A549 (cell line): ENCODE measurements at regions not wholly inside any gene's neighbourhood (a gene's known extent, or its start where the extent isn't known, plus 50 kb on each side); places are given as distances from the start of the nearest gene placed in this dataset.

ENCODE experiments used
- ATAC-seq, 2 experiments: fragments of 200-7000 bp in 1 of 2; fragments of >200 bp in 1 of 2; cut with Nextera tagmentation in 1 of 2; cut with Tn5 transposase in 1 of 2; 3 replicates each; pipeline versions ENCODE4 v1.8.0 to v1.9.1; 2018 to 2020; ENCODE audit warnings: mild to moderate bottlenecking in 1 of 2, moderate library complexity in 1 of 2
- CTCF ChIA-PET: fragments of 300-600 bp; sonication (Branson Sonifier 250); formaldehyde crosslinking; extraction: SDS; loops from one replicate; lab custom pipeline; 2021; ENCODE audit warnings: antibody characterized with exemption, inconsistent platforms; lab: Yijun Ruan, JAX
- POLR2A ChIA-PET: fragments of 350-600 bp; formaldehyde crosslinking; extraction: SDS; loops from one replicate; lab custom pipeline; 2021; ENCODE audit warnings: antibody characterized with exemption, inconsistent platforms; lab: Yijun Ruan, JAX
- DNase-seq, 2 experiments: peaks; one replicate each; pipeline versions ENCODE4 v3.0.0 to v3.0.0-alpha.2; 2011 to 2016; ENCODE audit warnings: low read depth in 1 of 2, low spot score in 1 of 2
- FAIRE-seq: peaks from 2 replicates; lab custom pipeline; 2011; peaks lifted over from hg19 to GRCh38; lab: Jason Lieb, UNC
- H3K27ac ChIP-seq, 2 experiments: fragments of >200 bp; sonication (Bioruptor Twin); formaldehyde crosslinking; 3 replicates each; pipeline ENCODE4 v1.5.1; 2016 to 2017
- H3K4me1 ChIP-seq: fragments of >200 bp; sonication (Bioruptor Twin); formaldehyde crosslinking; 3 replicates; pipeline ENCODE4 v1.6.1; 2016
- H3K4me2 ChIP-seq: fragments of >200 bp; sonication (Bioruptor Twin); formaldehyde crosslinking; 3 replicates; pipeline ENCODE4 v1.6.1; 2016
- H3K4me3 ChIP-seq: fragments of >200 bp; sonication (Bioruptor Twin); formaldehyde crosslinking; 3 replicates; pipeline ENCODE4 v1.5.1; 2016
- H3K9me3 ChIP-seq: fragments of >200 bp; sonication (Bioruptor Twin); formaldehyde crosslinking; 3 replicates; pipeline ENCODE4 v1.6.1; 2016
- BCL3 ChIP-seq: fragments of >200 bp; sonication (Bioruptor Twin); formaldehyde crosslinking; IDR thresholded peaks from 3 replicates; pipeline ENCODE4 v1.6.1; 2016
- CBX2 ChIP-seq: fragments of 200-600 bp; sonication (generic); IDR thresholded peaks from 2 replicates; pipeline ENCODE4 v1.6.1; 2016; ENCODE audit warnings: low read depth, mild to moderate bottlenecking, borderline replicate concordance
- CBX8 ChIP-seq: fragments of 200-600 bp; sonication (generic); IDR thresholded peaks from 2 replicates; pipeline ENCODE4 v1.6.1; 2016
- CEBPB ChIP-seq, 2 experiments: fragments of >200 bp in 1 of 2; sonication (Bioruptor Twin) in 1 of 2; formaldehyde crosslinking in 1 of 2; IDR thresholded peaks; 2 replicates each; pipeline ENCODE4 v1.6.1; 2012 to 2016
- EHF ChIP-seq: fragments of 250-450 bp; sonication (Bioruptor Pico); IDR thresholded peaks from 2 replicates; pipeline ENCODE4 v1.5.0; 2020; ENCODE audit warnings: mild to moderate bottlenecking
- FOSB ChIP-seq: fragments of 250-450 bp; sonication (Bioruptor Pico); IDR thresholded peaks from 2 replicates; pipeline ENCODE4 v1.5.0; 2020; ENCODE audit warnings: mild to moderate bottlenecking, moderate library complexity
- FOXS1 ChIP-seq: fragments of 250-450 bp; sonication (Bioruptor Pico); IDR thresholded peaks from 2 replicates; pipeline ENCODE4 v1.5.0; 2020; ENCODE audit warnings: mild to moderate bottlenecking, moderate library complexity
- HDAC2 ChIP-seq: fragments of 200-600 bp; sonication (generic); IDR thresholded peaks from 2 replicates; pipeline ENCODE4 v1.6.1; 2016
- HMGXB4 ChIP-seq: fragments of 250-450 bp; sonication (Bioruptor Pico); IDR thresholded peaks from 2 replicates; pipeline ENCODE4 v1.5.0; 2021; ENCODE audit warnings: mild to moderate bottlenecking, moderate library complexity, borderline replicate concordance
- HOXA7 ChIP-seq: fragments of 250-450 bp; sonication (Bioruptor Pico); IDR thresholded peaks from 2 replicates; pipeline ENCODE4 v1.5.0; 2020; ENCODE audit warnings: mild to moderate bottlenecking, moderate library complexity
- HOXB13 ChIP-seq: fragments of 250-450 bp; sonication (Bioruptor Pico); IDR thresholded peaks from 2 replicates; pipeline ENCODE4 v1.5.0; 2020; ENCODE audit warnings: low read depth, mild to moderate bottlenecking, moderate library complexity
- HOXB5 ChIP-seq: fragments of 250-450 bp; sonication (Bioruptor Pico); IDR thresholded peaks from 2 replicates; pipeline ENCODE4 v1.5.0; 2020; ENCODE audit warnings: mild to moderate bottlenecking, moderate library complexity
- JUN ChIP-seq, 2 experiments: fragments of >200 bp; sonication (Bioruptor Twin); formaldehyde crosslinking; IDR thresholded peaks; 2 replicates in 1 of 2; 3 replicates in 1 of 2; pipeline ENCODE4 v1.6.1; 2016 to 2017
- JUNB ChIP-seq: fragments of >200 bp; sonication (Bioruptor Twin); formaldehyde crosslinking; IDR thresholded peaks from 2 replicates; pipeline ENCODE4 v1.6.1; 2016
- MAFK ChIP-seq: fragments of 450-650 bp; IDR thresholded peaks from 2 replicates; pipeline ENCODE4 v1.6.1; 2014; ENCODE audit not compliant: partially characterized antibody
- MAZ ChIP-seq: fragments of 150-350 bp; IDR thresholded peaks from 2 replicates; pipeline ENCODE4 v1.6.1; 2014; ENCODE audit warnings: antibody characterized with exemption, low read depth, low read length, borderline replicate concordance
- NFE2L2 ChIP-seq: fragments of 150-350 bp; conservative IDR thresholded peaks from 2 replicates; pipeline ENCODE4 v1.6.1; 2014; ENCODE audit warnings: low read length
- NPAS2 ChIP-seq: fragments of 250-450 bp; sonication (Bioruptor Pico); IDR thresholded peaks from 2 replicates; pipeline ENCODE4 v1.8.0; 2022; ENCODE audit warnings: mild to moderate bottlenecking, moderate library complexity, borderline replicate concordance
- PHF8 ChIP-seq: fragments of 200-600 bp; sonication (generic); IDR thresholded peaks from 2 replicates; pipeline ENCODE4 v1.6.1; 2016; ENCODE audit warnings: low read depth, mild to moderate bottlenecking, antibody characterized with exemption, moderate library complexity, borderline replicate concordance
- POLR2AphosphoS2 ChIP-seq: conservative IDR thresholded peaks from 2 replicates; pipeline ENCODE4 v1.6.1; 2012; ENCODE audit warnings: low read length, improper control_type of control experiment, inconsistent platforms
- RAD21 ChIP-seq, 2 experiments: fragments of >200 bp in 1 of 2; sonication (Bioruptor Twin) in 1 of 2; formaldehyde crosslinking in 1 of 2; IDR thresholded peaks in 1 of 2; conservative IDR thresholded peaks in 1 of 2; 2 replicates in 1 of 2; 3 replicates in 1 of 2; pipeline ENCODE4 v1.6.1; 2012 to 2018; ENCODE audit warnings: inconsistent platforms in 1 of 2
- RARB ChIP-seq: fragments of 250-450 bp; sonication (Bioruptor Pico); IDR thresholded peaks from 2 replicates; pipeline ENCODE4 v1.8.0; 2021; ENCODE audit warnings: mild to moderate bottlenecking, moderate library complexity
- RFX5 ChIP-seq: fragments of 450-650 bp; IDR thresholded peaks from 2 replicates; pipeline ENCODE4 v1.7.1; 2014; ENCODE audit warnings: antibody characterized with exemption, mild to moderate bottlenecking, moderate library complexity
- RNF2 ChIP-seq: fragments of 200-600 bp; sonication (generic); IDR thresholded peaks from 2 replicates; pipeline ENCODE4 v1.6.1; 2016; ENCODE audit warnings: low read depth, mild to moderate bottlenecking, antibody characterized with exemption, moderate library complexity, borderline replicate concordance
- TFCP2L1 ChIP-seq: fragments of 250-450 bp; sonication (Bioruptor Pico); IDR thresholded peaks from 2 replicates; pipeline ENCODE4 v1.5.0; 2021; ENCODE audit warnings: mild to moderate bottlenecking
- TP53 ChIP-seq: fragments of 250-450 bp; sonication (Bioruptor Pico); IDR thresholded peaks from 2 replicates; pipeline ENCODE4 v1.5.0; 2021; ENCODE audit warnings: mild to moderate bottlenecking, moderate library complexity
- ZNF302 ChIP-seq: fragments of 250-450 bp; sonication (Bioruptor Pico); IDR thresholded peaks from 2 replicates; pipeline ENCODE4 v1.9.0; 2021; ENCODE audit warnings: inconsistent platforms, mild to moderate bottlenecking, moderate library complexity
- WGBS: methylation state at CpG from one replicate; pipeline ENCODE4 v1.1.6; 2017; ENCODE audit errors: missing lambda C conversion rate; 5-methylcytosine and 5-hydroxymethylcytosine counted together
- TF ChIP-seq, protein P1 (sequence below): IDR thresholded peaks from 2 replicates; pipeline ENCODE4 v1.6.1; 2012; ENCODE audit warnings: low read depth, borderline replicate concordance
- TF ChIP-seq, protein P2 (sequence below): IDR thresholded peaks from 2 replicates; pipeline ENCODE4 v1.6.1; 2012
- TF ChIP-seq, protein P3 (sequence below): IDR thresholded peaks from 2 replicates; pipeline ENCODE4 v1.6.1; 2012

- Histone ChIP-seq H3K9me3 (no peaks in the 10 kb centered on the region), H3K27ac (no peak overlapping the region), H3K4me1 (0 out of 3 replicates have a peak, but pooled peaks cover 3% of the 10 kb centered on the region), H3K4me3 (no peak overlapping the region)
- DNase-seq, result no peak
- ATAC-seq, result no peak
- CTCF ChIA-PET, result interaction anchor here (0.8 kb wide), 1 partner anchor 9 kb away, joined by 3 read pairs; no protein-coding TSS in a partner anchor
- no peak for FAIRE-seq
- TF ChIP-seq BCL3 (no peak), TFCP2L1 (CRISPR knock-in tag) (no peak), HOXA7 (no peak), TP53 (CRISPR knock-in tag) (no peak), PHF8 (no peak), NPAS2 (CRISPR knock-in tag) (no peak), NFE2L2 (no peak), RARB (no peak), JUN (IDR thresholded peaks at IDR 0.05) (no peak), RFX5 (no peak)
- TF ChIP-seq, protein P1, sequence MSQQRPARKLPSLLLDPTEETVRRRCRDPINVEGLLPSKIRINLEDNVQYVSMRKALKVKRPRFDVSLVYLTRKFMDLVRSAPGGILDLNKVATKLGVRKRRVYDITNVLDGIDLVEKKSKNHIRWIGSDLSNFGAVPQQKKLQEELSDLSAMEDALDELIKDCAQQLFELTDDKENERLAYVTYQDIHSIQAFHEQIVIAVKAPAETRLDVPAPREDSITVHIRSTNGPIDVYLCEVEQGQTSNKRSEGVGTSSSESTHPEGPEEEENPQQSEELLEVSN, result no peak
- TF ChIP-seq, all 56 proteins: peak for 0
- POLR2A ChIA-PET, result interaction anchor here (0.7 kb wide), 1 partner anchor 69 kb away, joined by 3 read pairs; no protein-coding TSS in a partner anchor
- 18% methylated on average over 4 of the region's 4 CpGs for WGBS
- H3K4me2 ChIP-seq, result no peak overlapping the region
These were observed 70.0 kb upstream of the SRSF6 start for GRCh38 chr20:43387737-43388136.

- no peak for FAIRE-seq
These were observed 70.8 kb upstream of the SRSF6 start for GRCh38 chr20:43386878-43387277.

GRCh38 chr20:43385914-43386313, 71.8 kb upstream of the SRSF6 start:
- H3K4me3 ChIP-seq, result no peak overlapping the region
- no peak overlapping the region for H3K4me2 ChIP-seq
- no peak for DNase-seq
- no peak for FAIRE-seq
- H3K27ac ChIP-seq, result no peak overlapping the region
- ChIA-PET CTCF (no interaction called here), POLR2A (no interaction called here)
- no peaks in the 10 kb centered on the region for H3K9me3 ChIP-seq
- 0 out of 3 replicates have a peak, but pooled peaks cover 3% of the 10 kb centered on the region for H3K4me1 ChIP-seq
- ATAC-seq, result no peak
- WGBS, result 48% methylated on average over 4 of the region's 4 CpGs
- TF ChIP-seq HOXA7 (no peak), FOXS1 (no peak), JUNB (no peak), MAFK (no peak), HMGXB4 (CRISPR knock-in tag) (no peak), BCL3 (no peak), TP53 (CRISPR knock-in tag) (no peak), HOXB13 (CRISPR knock-in tag) (no peak), FOSB (CRISPR knock-in tag) (no peak), CEBPB (IDR thresholded peaks at IDR 0.05) (no peak), ZNF302 (no peak), CBX8 (no peak), RNF2 (no peak)
- TF ChIP-seq, protein P2, sequence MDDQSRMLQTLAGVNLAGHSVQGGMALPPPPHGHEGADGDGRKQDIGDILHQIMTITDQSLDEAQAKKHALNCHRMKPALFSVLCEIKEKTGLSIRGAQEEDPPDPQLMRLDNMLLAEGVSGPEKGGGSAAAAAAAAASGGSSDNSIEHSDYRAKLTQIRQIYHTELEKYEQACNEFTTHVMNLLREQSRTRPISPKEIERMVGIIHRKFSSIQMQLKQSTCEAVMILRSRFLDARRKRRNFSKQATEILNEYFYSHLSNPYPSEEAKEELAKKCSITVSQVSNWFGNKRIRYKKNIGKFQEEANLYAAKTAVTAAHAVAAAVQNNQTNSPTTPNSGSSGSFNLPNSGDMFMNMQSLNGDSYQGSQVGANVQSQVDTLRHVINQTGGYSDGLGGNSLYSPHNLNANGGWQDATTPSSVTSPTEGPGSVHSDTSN, result no peak
- TF ChIP-seq, protein P3, sequence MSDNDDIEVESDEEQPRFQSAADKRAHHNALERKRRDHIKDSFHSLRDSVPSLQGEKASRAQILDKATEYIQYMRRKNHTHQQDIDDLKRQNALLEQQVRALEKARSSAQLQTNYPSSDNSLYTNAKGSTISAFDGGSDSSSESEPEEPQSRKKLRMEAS, result no peak

More at GRCh38 chr20:43386878-43387277, 70.8 kb upstream of the SRSF6 start:
- 0 out of 3 replicates have a peak, but pooled peaks cover 3% of the 10 kb centered on the region for H3K4me1 ChIP-seq
- H3K4me2 ChIP-seq, result no peak overlapping the region
- WGBS, result 26% methylated on average over 4 of the region's 4 CpGs
- POLR2A ChIA-PET, result no interaction called here
- no peak overlapping the region for H3K4me3 ChIP-seq
- no peak for ATAC-seq
- no peaks in the 10 kb centered on the region for H3K9me3 ChIP-seq
- no peak for TF ChIP-seq MAZ
- no peak for TF ChIP-seq EHF (CRISPR knock-in tag)
- no peak for TF ChIP-seq CBX2
- no peak for TF ChIP-seq RFX5
- no peak for TF ChIP-seq RAD21 (conservative IDR thresholded peaks at IDR 0.05 in 1 of 2, IDR thresholded peaks at IDR 0.05 in 1 of 2)
- no peak for TF ChIP-seq HOXB5
- TF ChIP-seq POLR2AphosphoS2, result no peak
- TF ChIP-seq BCL3, result no peak
- TF ChIP-seq HDAC2, result no peak
- CTCF ChIA-PET, result no interaction called here
- no peak for DNase-seq
- H3K27ac ChIP-seq, result no peak overlapping the region
